Coronary artery (tissue), 2 donors: ENCODE measurements at regions not wholly inside any gene's neighbourhood (a gene's known extent, or its start where the extent isn't known, plus 50 kb on each side); places are given as distances from the start of the nearest gene placed in this dataset.
"Not testable (repeated sequence)": the region's sequence is repeated elsewhere in the genome, so short reads cannot be mapped to it uniquely, and the experiment has no call there.

ENCODE experiments used
- DNase-seq: peaks from one replicate; pipeline ENCODE4 v3.0.0-alpha.2; 2017; ENCODE audit warnings: low spot score
- H3K27ac ChIP-seq, 2 donors: fragments of 200-600 bp; sonication (generic); one replicate each; pipeline ENCODE4 v1.5.1; 2016 to 2019
- H3K4me3 ChIP-seq: fragments of 200-600 bp; sonication (generic); 2 replicates; pipeline ENCODE4 v1.5.1; 2016; ENCODE audit warnings: mild to moderate bottlenecking, moderate library complexity
- TF ChIP-seq, protein P1 (sequence below): fragments of 200-600 bp; sonication (generic); IDR thresholded peaks from one replicate; pipeline ENCODE4 v1.5.1; 2019; ENCODE audit warnings: antibody characterized with exemption

DNA sequence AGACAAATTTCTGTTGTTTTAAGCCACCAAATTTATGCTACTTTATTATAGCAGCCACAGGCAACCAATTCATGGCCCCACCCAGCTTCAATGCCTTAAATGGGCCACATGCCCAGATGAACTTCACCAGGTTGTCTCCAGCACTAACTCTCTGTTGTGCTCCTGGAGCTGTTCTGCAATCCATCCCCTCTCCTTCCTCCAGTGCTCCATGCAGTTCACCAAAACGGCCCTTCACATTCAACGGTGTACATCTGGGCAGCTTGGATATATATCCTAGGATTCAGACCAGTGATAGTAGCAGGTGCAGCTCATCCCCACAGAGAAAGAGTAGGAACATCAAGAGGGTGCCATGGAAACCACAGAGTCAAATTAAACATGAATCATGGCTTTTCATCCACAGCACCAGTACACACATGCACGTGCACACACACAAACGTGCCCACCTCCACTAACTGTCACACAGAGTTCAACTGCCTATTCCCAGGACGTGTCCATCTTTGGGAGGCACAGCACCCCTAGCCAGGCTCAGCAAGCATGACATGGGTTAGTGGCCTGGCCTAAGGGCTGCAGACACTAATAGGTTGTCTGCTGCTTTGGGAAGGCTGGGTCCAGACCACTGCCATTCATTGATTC is 134.5 kb downstream of the MED10 start:
- no peak for DNase-seq
- TF ChIP-seq, protein P1, sequence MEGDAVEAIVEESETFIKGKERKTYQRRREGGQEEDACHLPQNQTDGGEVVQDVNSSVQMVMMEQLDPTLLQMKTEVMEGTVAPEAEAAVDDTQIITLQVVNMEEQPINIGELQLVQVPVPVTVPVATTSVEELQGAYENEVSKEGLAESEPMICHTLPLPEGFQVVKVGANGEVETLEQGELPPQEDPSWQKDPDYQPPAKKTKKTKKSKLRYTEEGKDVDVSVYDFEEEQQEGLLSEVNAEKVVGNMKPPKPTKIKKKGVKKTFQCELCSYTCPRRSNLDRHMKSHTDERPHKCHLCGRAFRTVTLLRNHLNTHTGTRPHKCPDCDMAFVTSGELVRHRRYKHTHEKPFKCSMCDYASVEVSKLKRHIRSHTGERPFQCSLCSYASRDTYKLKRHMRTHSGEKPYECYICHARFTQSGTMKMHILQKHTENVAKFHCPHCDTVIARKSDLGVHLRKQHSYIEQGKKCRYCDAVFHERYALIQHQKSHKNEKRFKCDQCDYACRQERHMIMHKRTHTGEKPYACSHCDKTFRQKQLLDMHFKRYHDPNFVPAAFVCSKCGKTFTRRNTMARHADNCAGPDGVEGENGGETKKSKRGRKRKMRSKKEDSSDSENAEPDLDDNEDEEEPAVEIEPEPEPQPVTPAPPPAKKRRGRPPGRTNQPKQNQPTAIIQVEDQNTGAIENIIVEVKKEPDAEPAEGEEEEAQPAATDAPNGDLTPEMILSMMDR, result no peak
- Histone ChIP-seq H3K4me3 (no peak overlapping the region), H3K27ac (no peak overlapping the region)

DNA sequence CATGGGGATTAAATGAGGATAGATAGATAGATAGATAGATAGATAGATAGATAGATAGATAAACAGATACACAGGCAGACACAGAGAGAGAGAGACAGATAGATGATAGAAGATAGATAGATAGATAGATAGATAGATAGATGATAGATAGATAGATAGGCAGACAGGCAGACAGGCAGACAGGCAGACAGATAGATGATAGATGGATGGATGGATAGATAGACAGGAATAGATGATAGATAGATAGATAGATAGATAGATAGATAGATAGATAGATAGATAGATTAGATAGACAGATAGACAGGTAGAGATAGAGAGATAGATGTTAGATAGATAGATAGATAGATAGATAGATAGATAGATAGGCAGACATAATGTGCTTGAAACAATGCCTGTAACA is 137.3 kb downstream of the MED10 start:
- H3K4me3 ChIP-seq, H3K27ac ChIP-seq, DNase-seq: not testable (repeated sequence)

DNA sequence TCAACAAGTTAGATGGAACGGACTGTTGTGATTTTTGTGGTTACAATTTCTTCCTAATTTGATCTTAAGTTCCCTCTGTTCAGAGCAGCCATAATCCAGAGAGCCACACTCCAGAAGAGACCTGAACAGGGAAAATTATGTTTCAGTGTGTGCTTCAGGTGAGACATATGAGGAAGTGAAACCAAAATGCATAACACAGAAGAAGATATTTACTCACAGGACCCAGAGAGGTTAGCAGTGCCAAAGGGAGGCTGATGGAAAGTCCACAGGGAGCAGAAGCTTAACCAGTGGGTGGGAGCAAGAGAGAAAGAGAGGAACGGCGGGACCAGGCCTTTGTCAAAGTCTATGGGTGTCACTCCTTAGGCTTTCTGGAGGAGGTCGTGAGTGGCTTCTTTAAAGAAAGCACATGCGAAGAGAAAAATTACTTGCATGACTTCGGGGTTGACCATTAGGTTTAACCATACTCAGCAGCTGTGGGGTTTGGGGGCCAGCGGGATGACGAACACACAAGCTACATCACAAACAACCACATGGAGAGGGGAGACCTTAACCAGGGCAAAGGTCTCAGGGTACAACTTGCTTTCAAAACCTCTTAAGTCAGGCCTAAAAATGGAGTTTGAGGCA is 141.4 kb downstream of the MED10 start:
- no peak overlapping the region for H3K4me3 ChIP-seq
- TF ChIP-seq, protein P1, result no peak
- no peak overlapping the region for H3K27ac ChIP-seq
- DNase-seq, result no peak

DNA sequence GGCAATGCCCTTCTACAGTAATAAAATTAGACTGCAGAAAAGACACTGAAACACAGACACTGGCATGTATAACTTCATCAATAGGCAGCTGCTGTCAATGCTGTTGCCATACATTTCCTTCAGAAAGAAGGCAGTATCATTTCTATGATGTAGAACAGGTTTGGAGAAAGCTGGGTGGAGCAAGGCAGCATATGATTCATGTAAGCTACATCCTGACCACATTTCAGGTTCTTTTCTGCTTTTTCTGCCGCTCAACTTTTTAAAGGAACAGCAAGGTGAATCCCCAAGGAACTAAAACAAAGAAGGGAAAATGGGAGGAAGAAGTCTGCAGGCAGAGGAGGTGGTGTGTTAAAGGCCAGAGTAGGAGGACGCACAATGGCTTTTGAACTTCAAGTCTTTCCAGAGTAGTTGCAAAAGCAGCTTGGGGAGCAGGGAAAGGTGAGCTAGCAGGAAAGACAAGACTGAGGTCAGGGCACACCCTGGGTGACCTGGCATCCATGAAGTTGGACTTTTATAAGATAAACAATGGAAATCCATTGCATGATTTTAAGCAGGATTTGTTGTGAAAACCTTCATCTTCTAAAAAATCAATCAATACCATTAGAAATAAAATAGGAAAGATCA is 142.1 kb downstream of the MED10 start:
- TF ChIP-seq, protein P1, result no peak
- H3K4me3 ChIP-seq, result no peak overlapping the region
- H3K27ac ChIP-seq, result no peak overlapping the region
- DNase-seq, result no peak

DNA sequence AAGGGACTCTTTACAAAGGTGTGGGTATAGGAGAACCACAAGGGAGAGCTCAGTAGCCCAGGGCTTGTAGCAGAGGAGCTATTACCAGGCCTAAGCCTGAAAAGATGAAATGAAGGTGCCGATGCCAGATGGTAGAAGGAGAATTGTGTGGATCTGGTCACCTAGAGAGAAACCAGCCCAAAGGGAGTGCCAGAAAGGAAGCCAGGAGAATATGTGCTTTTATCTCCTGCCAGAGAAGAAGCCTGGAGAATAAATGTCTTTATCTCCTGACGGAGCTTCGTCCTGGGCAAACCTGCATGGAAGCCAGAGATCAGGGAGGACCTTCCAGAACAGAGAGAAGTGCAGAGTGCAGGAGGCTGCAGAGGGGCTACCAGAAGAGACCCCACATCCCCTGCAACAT is 142.6 kb downstream of the MED10 start:
- Histone ChIP-seq H3K4me3 (no peak overlapping the region), H3K27ac (no peak overlapping the region)
- DNase-seq, result no peak
- TF ChIP-seq, protein P1, result no peak

DNA sequence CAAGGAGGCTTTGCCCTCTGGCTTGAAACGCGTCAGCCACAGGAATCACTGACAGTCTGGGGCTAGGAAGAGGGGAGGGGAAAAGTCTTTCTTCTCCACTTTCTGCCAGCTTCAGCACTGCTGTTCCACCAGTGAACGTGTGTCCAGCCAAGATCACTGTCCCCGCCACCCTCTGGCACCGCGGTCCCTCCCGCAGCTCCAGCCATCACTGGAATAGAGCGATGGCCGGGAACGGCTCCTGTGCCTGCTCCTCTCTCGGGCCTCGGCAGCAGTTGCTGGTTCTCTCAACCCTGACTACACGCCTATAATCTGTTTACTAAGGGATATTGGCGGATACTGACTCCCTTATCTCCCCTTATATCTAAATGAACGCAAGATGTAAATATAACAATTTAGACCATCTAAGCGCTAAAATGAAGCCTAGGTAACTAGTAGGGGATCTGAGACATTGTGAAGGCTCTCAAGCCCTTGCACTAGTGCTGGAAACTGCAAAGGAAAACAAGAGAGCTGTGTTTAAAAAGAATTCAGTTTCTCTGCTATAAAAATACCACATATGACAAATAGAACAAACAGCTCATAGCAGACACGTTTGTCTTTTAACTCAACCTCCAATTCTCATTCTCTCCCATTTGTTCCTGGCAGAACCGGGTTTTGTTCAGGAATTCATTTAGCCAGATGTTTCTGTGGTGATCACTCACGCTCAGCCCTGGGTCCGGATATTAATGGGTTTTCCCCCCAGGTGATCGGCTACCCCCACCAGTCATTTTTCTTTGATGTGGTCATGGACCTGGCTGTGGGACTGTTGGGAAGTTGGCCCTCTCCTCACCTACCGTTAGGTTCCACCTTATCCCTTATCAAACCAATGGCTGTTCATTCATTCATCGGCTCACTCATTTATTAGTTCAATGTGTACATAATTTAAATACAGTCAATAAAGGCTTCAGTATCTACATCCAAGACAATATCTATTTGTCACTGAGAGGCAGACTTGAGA is 149.8 kb downstream of the MED10 start:
- H3K4me3 ChIP-seq, result no peak overlapping the region
- no peak for DNase-seq
- TF ChIP-seq, protein P1, result no peak
- no peak overlapping the region for H3K27ac ChIP-seq

DNA sequence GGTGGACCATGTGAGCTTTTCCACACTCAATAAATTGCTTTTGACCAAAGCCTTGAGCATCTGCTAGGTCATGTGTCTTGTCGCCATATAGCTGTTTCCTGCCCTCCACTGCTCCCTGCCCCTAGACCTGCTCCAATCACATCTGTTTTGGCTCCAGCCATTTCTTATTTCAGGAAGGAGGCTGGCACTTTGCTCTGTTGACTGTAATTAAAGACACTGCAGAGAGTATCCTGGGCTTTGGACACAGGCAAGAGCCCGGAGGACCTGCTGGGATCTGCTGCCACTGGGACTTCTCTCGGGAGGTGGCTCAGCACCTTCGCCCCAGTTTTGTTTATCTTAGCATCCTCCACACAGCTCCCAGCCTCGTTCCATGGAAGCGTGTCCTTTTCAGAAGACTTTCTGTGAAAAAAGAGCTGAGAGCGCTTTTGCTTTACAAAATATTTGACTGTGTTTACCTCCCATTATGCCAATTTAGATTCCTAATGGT is 153.2 kb downstream of the MED10 start:
- TF ChIP-seq, protein P1, result no peak
- Histone ChIP-seq H3K4me3 (no peak overlapping the region), H3K27ac (no peak overlapping the region)
- DNase-seq, result no peak
